Ovary (tissue), 7 donors: ENCODE measurements at regions not wholly inside any gene's neighbourhood (a gene's known extent, or its start where the extent isn't known, plus 50 kb on each side); places are given as distances from the start of the nearest gene placed in this dataset.
"Not testable (repeated sequence)": the region's sequence is repeated elsewhere in the genome, so short reads cannot be mapped to it uniquely, and the experiment has no call there.

Experiments used
- DNase-seq, 5 donors: peaks; one replicate each; pipeline ENCODE4 v3.0.0-alpha.2; 2019 to 2020
- H3K27ac ChIP-seq, 2 donors: fragments of 200-600 bp; one replicate each; pipeline versions ENCODE4 v1.5.1 to v1.8.0; 2019 to 2022
- H3K27me3 ChIP-seq: fragments of 200-600 bp; one replicate; pipeline ENCODE4 v1.8.0; 2022
- H3K36me3 ChIP-seq: fragments of 200-600 bp; sonication (generic); one replicate; pipeline ENCODE4 v1.5.1; 2019
- H3K4me1 ChIP-seq: one replicate; pipeline ENCODE4 v1.8.1; 2013; ENCODE audit warnings: mild to moderate bottlenecking, moderate library complexity; ENCODE audit not compliant: insufficient read depth
- H3K4me3 ChIP-seq: fragments of 200-600 bp; sonication (generic); one replicate; pipeline ENCODE4 v1.5.1; 2017
- H3K9me3 ChIP-seq, 2 donors: fragments of 200-600 bp in 1 of 2; sonication (generic) in 1 of 2; one replicate each; pipeline versions ENCODE4 v1.5.1 to v1.8.1; 2013 to 2019; ENCODE audit warnings: mild to moderate bottlenecking in 1 of 2, moderate library complexity in 1 of 2
- CTCF ChIP-seq, 3 donors: fragments of 450-650 bp in 2 of 3; fragments of 200-600 bp in 1 of 3; IDR thresholded peaks; one replicate each; pipeline versions ENCODE4 v1.5.1 to v1.8.0; 2016 to 2022; ENCODE audit warnings: antibody characterized with exemption in 3 of 3, mild to moderate bottlenecking in 1 of 3
- EP300 ChIP-seq: sonication (generic); formaldehyde crosslinking; IDR thresholded peaks from one replicate; pipeline ENCODE4 v1.6.1; 2017; ENCODE audit warnings: antibody characterized with exemption
- POLR2A ChIP-seq: fragments of 450-650 bp; IDR thresholded peaks from one replicate; pipeline ENCODE4 v1.6.1; 2017; ENCODE audit warnings: antibody characterized with exemption, mild to moderate bottlenecking, moderate library complexity
- WGBS, 3 donors: extraction: QIAGEN DNeasy Blood & Tissue Kit in 1 of 3; methylation state at CpG; one replicate each; pipeline versions ENCODE4 v1.1.5 to v1.1.7; 2013 to 2017; 5-methylcytosine and 5-hydroxymethylcytosine counted together
- intact Hi-C, 4 donors: fragments of 100-400 bp; cut with DNase I; formaldehyde crosslinking; loops; one replicate each; pipeline versions ENCODE4 v1.11.0 to v1.15.1; 2022 to 2023
- donor health status: DM: no; HTN: no; CAD: no; lungs with moderate emphysema.
- donor health status: DM: no; HTN: no; CAD: no.
- donor health status: Bipolar disorder and iron deficiency.
- donor health status: DM: no; HTN: no; CAD: no.
- donor health status: DM: yes; HTN: yes; CAD: no.

GRCh38 chr9:110129425-110129824, 78.5 kb downstream of the C9orf152 start:
- Histone ChIP-seq H3K27me3 (no peaks in the 10 kb centered on the region), H3K9me3 (no peaks in the 10 kb centered on the region), H3K4me1 (peaks cover 27% of the 10 kb centered on the region), H3K27ac (no peak overlapping the region), H3K4me3 (no peak overlapping the region), H3K36me3 (no peaks in the 10 kb centered on the region)
- 87 to 92% (median 91%) methylated on average over 1 of the region's 1 CpG for WGBS, 3 donors
- intact Hi-C loops, result no loop called here
- TF ChIP-seq POLR2A (no peak), CTCF (IDR thresholded peaks at IDR 0.05) (no peak), EP300 (no peak)
- DNase-seq, result no peak

GRCh38 chr9:110130211-110130610, 77.7 kb downstream of the C9orf152 start:
- Histone ChIP-seq H3K4me3 (no peak overlapping the region), H3K36me3 (no peaks in the 10 kb centered on the region), H3K27me3 (no peaks in the 10 kb centered on the region), H3K9me3 (no peaks in the 10 kb centered on the region), H3K27ac (no peak overlapping the region), H3K4me1 (peaks cover 23% of the 10 kb centered on the region)
- WGBS, 3 donors, result 93 to 95% (median 94%) methylated on average over 3 of the region's 3 CpGs
- TF ChIP-seq POLR2A (no peak), CTCF (IDR thresholded peaks at IDR 0.05) (no peak), EP300 (no peak)
- intact Hi-C loops, result no loop called here
- no peak for DNase-seq

GRCh38 chr9:110130791-110131416, 77.1 kb downstream of the C9orf152 start:
- DNase-seq, result no peak
- 93 to 95% (median 94%) methylated on average over 6 of the region's 6 CpGs for WGBS, 3 donors
- H3K36me3 ChIP-seq, result no peaks in the 10 kb centered on the region
- peaks cover 20% of the 10 kb centered on the region for H3K4me1 ChIP-seq
- no peak overlapping the region for H3K27ac ChIP-seq
- H3K9me3 ChIP-seq, result no peaks in the 10 kb centered on the region
- no peak for TF ChIP-seq POLR2A
- TF ChIP-seq CTCF (IDR thresholded peaks at IDR 0.05), result no peak
- no peak for TF ChIP-seq EP300
- intact Hi-C loops, result no loop called here
- H3K27me3 ChIP-seq, result no peaks in the 10 kb centered on the region
- H3K4me3 ChIP-seq, result no peak overlapping the region

GRCh38 chr9:110131499-110131898, 76.5 kb downstream of the C9orf152 start:
- WGBS, 3 donors, result 91 to 97% (median 94%) methylated on average over 2 of the region's 2 CpGs
- no peaks in the 10 kb centered on the region for H3K36me3 ChIP-seq
- TF ChIP-seq EP300 (no peak), POLR2A (no peak), CTCF (IDR thresholded peaks at IDR 0.05) (no peak)
- no peak overlapping the region for H3K4me3 ChIP-seq
- peaks cover 17% of the 10 kb centered on the region for H3K4me1 ChIP-seq
- H3K27ac ChIP-seq, result no peak overlapping the region
- no peak for DNase-seq
- H3K9me3 ChIP-seq, result no peaks in the 10 kb centered on the region
- intact Hi-C loops, result no loop called here
- H3K27me3 ChIP-seq, result no peaks in the 10 kb centered on the region

- intact Hi-C loops, H3K4me1 ChIP-seq, DNase-seq, H3K27me3 ChIP-seq, H3K27ac ChIP-seq, H3K36me3 ChIP-seq, H3K4me3 ChIP-seq, H3K9me3 ChIP-seq: not testable (repeated sequence)
- WGBS, 3 donors, result 92 to 97% (median 94%) methylated on average over 3 of the region's 3 CpGs
Observed at GRCh38 chr9:110132531-110132930, 75.4 kb downstream of the C9orf152 start.
